ENCODE measurements at regions not wholly inside any gene's neighbourhood (a gene's known extent, or its start where the extent isn't known, plus 50 kb on each side); places are given as distances from the start of the nearest gene placed in this dataset.

GRCh38 chr14:87217023-87217422, 776.0 kb downstream of the GALC start:
- no peak for TF ChIP-seq POLR2A (IDR thresholded peaks at IDR 0.05)
- no peak for TF ChIP-seq CTCF (IDR thresholded peaks at IDR 0.05)
- Histone ChIP-seq H3K4me3 (no peak overlapping the region), H3K9me3 (replicated peaks in 1 of 3) (no peaks in the 10 kb centered on the region), H3K4me1 (replicated peaks in 1 of 2) (no peaks in the 10 kb centered on the region), H3K27me3 (no peaks in the 10 kb centered on the region), H3K27ac (no peak overlapping the region), H3K36me3 (replicated peaks in 1 of 2) (no peaks in the 10 kb centered on the region)
- WGBS, 4 donors, result 79 to 86% (median 80%) methylated on average over 3 of the region's 3 CpGs
- intact Hi-C loops (cut with DNase I), result no loop called here
- DNase-seq, result no peak

- WGBS, 4 donors, result 79 to 94% (median 85%) methylated on average over 1 of the region's 1 CpG
Observed at GRCh38 chr14:87214558-87214957, 778.4 kb downstream of the GALC start.

GRCh38 chr14:87207756-87208155, 785.2 kb downstream of the GALC start:
- H3K27ac ChIP-seq, result no peak overlapping the region
- no peak for TF ChIP-seq CTCF (IDR thresholded peaks at IDR 0.05)
- TF ChIP-seq POLR2A (IDR thresholded peaks at IDR 0.05), result no peak
- intact Hi-C loops (cut with DNase I), result no loop called here
- no peak overlapping the region for H3K4me3 ChIP-seq
- no peaks in the 10 kb centered on the region for H3K9me3 ChIP-seq (replicated peaks in 1 of 3)
- no peaks in the 10 kb centered on the region for H3K4me1 ChIP-seq (replicated peaks in 1 of 2)
- DNase-seq, result no peak
- H3K27me3 ChIP-seq, result no peaks in the 10 kb centered on the region
- WGBS, 4 donors, result 71 to 83% (median 78%) methylated on average over 2 of the region's 2 CpGs
- H3K36me3 ChIP-seq (replicated peaks in 1 of 2), result no peaks in the 10 kb centered on the region

More at GRCh38 chr14:87214558-87214957, 778.4 kb downstream of the GALC start:
- no peak overlapping the region for H3K27ac ChIP-seq
- no peak overlapping the region for H3K4me3 ChIP-seq
- no peak for DNase-seq
- TF ChIP-seq CTCF (IDR thresholded peaks at IDR 0.05), result no peak
- no peaks in the 10 kb centered on the region for H3K4me1 ChIP-seq (replicated peaks in 1 of 2)
- intact Hi-C loops (cut with DNase I), result no loop called here
- H3K9me3 ChIP-seq (replicated peaks in 1 of 3), result no peaks in the 10 kb centered on the region
- H3K27me3 ChIP-seq, result no peaks in the 10 kb centered on the region
- no peaks in the 10 kb centered on the region for H3K36me3 ChIP-seq (replicated peaks in 1 of 2)

- intact Hi-C loops (cut with DNase I), result no loop called here
- 86 to 90% (median 88%) methylated on average over 3 of the region's 3 CpGs for WGBS, 4 donors
- H3K4me3 ChIP-seq, result no peak overlapping the region
- no peak overlapping the region for H3K27ac ChIP-seq
- no peaks in the 10 kb centered on the region for H3K4me1 ChIP-seq (replicated peaks in 1 of 2)
- no peaks in the 10 kb centered on the region for H3K9me3 ChIP-seq (replicated peaks in 1 of 3)
- no peaks in the 10 kb centered on the region for H3K27me3 ChIP-seq
- no peaks in the 10 kb centered on the region for H3K36me3 ChIP-seq (replicated peaks in 1 of 2)
- DNase-seq, result no peak
- TF ChIP-seq POLR2A (IDR thresholded peaks at IDR 0.05) (no peak), CTCF (IDR thresholded peaks at IDR 0.05) (no peak)
Observed at GRCh38 chr14:87205811-87206210, 787.2 kb downstream of the GALC start.

Measured in adrenal gland (tissue), 9 donors.